WTC11 (cell line): ENCODE measurements at regions not wholly inside any gene's neighbourhood (a gene's known extent, or its start where the extent isn't known, plus 50 kb on each side); places are given as distances from the start of the nearest gene placed in this dataset.

Source experiments
- ZNF263 ChIP-seq: sonication (generic); formaldehyde crosslinking; IDR thresholded peaks from 2 replicates; pipeline ENCODE4 v1.8.1; 2022; ENCODE audit warnings: low read depth, mild to moderate bottlenecking, moderate library complexity, missing genetic modification reagents
- TF ChIP-seq, protein P1 (sequence below): sonication (generic); formaldehyde crosslinking; IDR thresholded peaks from 2 replicates; pipeline ENCODE4 v1.8.1; 2023; ENCODE audit warnings: mild to moderate bottlenecking, missing genetic modification reagents
- TF ChIP-seq, protein P2 (sequence below): fragments of 200-600 bp; IDR thresholded peaks from 2 replicates; pipeline ENCODE4 v1.8.0; 2022; ENCODE audit warnings: antibody characterized with exemption
- TF ChIP-seq, protein P3 (sequence below): sonication (generic); formaldehyde crosslinking; IDR thresholded peaks from 2 replicates; pipeline ENCODE4 v1.8.1; 2023; ENCODE audit warnings: mild to moderate bottlenecking, moderate library complexity, missing genetic modification reagents
- TF ChIP-seq, protein P4 (sequence below): sonication (generic); formaldehyde crosslinking; IDR thresholded peaks from 2 replicates; pipeline ENCODE4 v1.8.1; 2023; ENCODE audit warnings: mild to moderate bottlenecking, missing genetic modification reagents, borderline replicate concordance

DNA sequence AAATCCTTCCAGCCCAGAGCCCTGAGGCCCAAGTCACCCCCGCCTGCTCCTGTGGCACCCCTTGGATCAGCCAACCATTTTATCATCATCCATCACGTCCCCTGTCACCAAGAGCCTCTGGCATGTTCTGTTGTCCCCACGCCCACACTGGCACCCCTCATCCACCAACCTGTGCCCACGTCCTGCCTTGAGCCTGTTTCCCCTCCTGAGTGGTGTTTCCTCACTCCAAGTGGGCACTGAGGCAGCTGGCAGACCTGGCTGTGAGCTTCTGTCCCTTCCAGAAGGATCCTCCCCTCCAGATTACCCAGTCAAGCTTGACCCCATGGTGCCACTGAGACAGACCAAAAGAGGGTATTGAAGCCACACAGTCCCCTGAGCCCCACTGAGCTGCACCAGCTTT, 71.4 kb upstream of the ANTXRL start:
- TF ChIP-seq, protein P1, sequence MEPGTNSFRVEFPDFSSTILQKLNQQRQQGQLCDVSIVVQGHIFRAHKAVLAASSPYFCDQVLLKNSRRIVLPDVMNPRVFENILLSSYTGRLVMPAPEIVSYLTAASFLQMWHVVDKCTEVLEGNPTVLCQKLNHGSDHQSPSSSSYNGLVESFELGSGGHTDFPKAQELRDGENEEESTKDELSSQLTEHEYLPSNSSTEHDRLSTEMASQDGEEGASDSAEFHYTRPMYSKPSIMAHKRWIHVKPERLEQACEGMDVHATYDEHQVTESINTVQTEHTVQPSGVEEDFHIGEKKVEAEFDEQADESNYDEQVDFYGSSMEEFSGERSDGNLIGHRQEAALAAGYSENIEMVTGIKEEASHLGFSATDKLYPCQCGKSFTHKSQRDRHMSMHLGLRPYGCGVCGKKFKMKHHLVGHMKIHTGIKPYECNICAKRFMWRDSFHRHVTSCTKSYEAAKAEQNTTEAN, result no peak
- TF ChIP-seq, protein P2, sequence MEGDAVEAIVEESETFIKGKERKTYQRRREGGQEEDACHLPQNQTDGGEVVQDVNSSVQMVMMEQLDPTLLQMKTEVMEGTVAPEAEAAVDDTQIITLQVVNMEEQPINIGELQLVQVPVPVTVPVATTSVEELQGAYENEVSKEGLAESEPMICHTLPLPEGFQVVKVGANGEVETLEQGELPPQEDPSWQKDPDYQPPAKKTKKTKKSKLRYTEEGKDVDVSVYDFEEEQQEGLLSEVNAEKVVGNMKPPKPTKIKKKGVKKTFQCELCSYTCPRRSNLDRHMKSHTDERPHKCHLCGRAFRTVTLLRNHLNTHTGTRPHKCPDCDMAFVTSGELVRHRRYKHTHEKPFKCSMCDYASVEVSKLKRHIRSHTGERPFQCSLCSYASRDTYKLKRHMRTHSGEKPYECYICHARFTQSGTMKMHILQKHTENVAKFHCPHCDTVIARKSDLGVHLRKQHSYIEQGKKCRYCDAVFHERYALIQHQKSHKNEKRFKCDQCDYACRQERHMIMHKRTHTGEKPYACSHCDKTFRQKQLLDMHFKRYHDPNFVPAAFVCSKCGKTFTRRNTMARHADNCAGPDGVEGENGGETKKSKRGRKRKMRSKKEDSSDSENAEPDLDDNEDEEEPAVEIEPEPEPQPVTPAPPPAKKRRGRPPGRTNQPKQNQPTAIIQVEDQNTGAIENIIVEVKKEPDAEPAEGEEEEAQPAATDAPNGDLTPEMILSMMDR, result no peak
- TF ChIP-seq, protein P3, sequence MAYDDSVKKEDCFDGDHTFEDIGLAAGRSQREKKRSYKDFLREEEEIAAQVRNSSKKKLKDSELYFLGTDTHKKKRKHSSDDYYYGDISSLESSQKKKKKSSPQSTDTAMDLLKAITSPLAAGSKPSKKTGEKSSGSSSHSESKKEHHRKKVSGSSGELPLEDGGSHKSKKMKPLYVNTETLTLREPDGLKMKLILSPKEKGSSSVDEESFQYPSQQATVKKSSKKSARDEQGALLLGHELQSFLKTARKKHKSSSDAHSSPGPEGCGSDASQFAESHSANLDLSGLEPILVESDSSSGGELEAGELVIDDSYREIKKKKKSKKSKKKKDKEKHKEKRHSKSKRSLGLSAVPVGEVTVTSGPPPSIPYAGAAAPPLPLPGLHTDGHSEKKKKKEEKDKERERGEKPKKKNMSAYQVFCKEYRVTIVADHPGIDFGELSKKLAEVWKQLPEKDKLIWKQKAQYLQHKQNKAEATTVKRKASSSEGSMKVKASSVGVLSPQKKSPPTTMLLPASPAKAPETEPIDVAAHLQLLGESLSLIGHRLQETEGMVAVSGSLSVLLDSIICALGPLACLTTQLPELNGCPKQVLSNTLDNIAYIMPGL, result no peak
- TF ChIP-seq, protein P4, sequence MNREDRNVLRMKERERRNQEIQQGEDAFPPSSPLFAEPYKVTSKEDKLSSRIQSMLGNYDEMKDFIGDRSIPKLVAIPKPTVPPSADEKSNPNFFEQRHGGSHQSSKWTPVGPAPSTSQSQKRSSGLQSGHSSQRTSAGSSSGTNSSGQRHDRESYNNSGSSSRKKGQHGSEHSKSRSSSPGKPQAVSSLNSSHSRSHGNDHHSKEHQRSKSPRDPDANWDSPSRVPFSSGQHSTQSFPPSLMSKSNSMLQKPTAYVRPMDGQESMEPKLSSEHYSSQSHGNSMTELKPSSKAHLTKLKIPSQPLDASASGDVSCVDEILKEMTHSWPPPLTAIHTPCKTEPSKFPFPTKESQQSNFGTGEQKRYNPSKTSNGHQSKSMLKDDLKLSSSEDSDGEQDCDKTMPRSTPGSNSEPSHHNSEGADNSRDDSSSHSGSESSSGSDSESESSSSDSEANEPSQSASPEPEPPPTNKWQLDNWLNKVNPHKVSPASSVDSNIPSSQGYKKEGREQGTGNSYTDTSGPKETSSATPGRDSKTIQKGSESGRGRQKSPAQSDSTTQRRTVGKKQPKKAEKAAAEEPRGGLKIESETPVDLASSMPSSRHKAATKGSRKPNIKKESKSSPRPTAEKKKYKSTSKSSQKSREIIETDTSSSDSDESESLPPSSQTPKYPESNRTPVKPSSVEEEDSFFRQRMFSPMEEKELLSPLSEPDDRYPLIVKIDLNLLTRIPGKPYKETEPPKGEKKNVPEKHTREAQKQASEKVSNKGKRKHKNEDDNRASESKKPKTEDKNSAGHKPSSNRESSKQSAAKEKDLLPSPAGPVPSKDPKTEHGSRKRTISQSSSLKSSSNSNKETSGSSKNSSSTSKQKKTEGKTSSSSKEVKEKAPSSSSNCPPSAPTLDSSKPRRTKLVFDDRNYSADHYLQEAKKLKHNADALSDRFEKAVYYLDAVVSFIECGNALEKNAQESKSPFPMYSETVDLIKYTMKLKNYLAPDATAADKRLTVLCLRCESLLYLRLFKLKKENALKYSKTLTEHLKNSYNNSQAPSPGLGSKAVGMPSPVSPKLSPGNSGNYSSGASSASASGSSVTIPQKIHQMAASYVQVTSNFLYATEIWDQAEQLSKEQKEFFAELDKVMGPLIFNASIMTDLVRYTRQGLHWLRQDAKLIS (CRISPR knock-in tag), result no peak
- TF ChIP-seq ZNF263, result no peak
